Liver (tissue), 8 donors: ENCODE measurements at regions not wholly inside any gene's neighbourhood (a gene's known extent, or its start where the extent isn't known, plus 50 kb on each side); places are given as distances from the start of the nearest gene placed in this dataset.

Source experiments
- DNase-seq: peaks from one replicate; pipeline ENCODE4 v3.0.0-alpha.2; 2017; ENCODE audit warnings: low spot score
- H3K27ac ChIP-seq, 2 donors: one replicate each; pipeline ENCODE4 v1.7.0; 2013; ENCODE audit warnings: inconsistent platforms in 2 of 2, low read length in 2 of 2, control low read depth in 1 of 2, low read depth in 1 of 2, mild to moderate bottlenecking in 1 of 2
- H3K27me3 ChIP-seq, 4 donors: one replicate each; pipeline versions ENCODE4 v1.6.1 to v1.7.0; 2013; ENCODE audit warnings: low read length in 3 of 4, inconsistent platforms in 1 of 4, mild to moderate bottlenecking in 1 of 4, moderate library complexity in 1 of 4; ENCODE audit not compliant: control insufficient read depth in 4 of 4, insufficient read depth in 4 of 4
- H3K36me3 ChIP-seq, 4 donors: one replicate each; pipeline versions ENCODE4 v1.6.1 to v1.7.0; 2013; ENCODE audit warnings: low read length in 3 of 4, mild to moderate bottlenecking in 3 of 4, low read depth in 1 of 4, moderate library complexity in 1 of 4; ENCODE audit not compliant: control insufficient read depth in 4 of 4, insufficient read depth in 3 of 4
- H3K4me1 ChIP-seq, 4 donors: one replicate each; pipeline versions ENCODE4 v1.6.1 to v1.7.0; 2013; ENCODE audit warnings: low read length in 3 of 4, mild to moderate bottlenecking in 3 of 4, moderate library complexity in 1 of 4; ENCODE audit not compliant: control insufficient read depth in 4 of 4, insufficient read depth in 4 of 4
- H3K4me3 ChIP-seq, 3 donors: one replicate each; pipeline versions ENCODE4 v1.6.1 to v1.7.0; 2013; ENCODE audit warnings: low read length in 3 of 3, control low read depth in 1 of 3, low read depth in 1 of 3, mild to moderate bottlenecking in 1 of 3
- H3K9ac ChIP-seq, 2 donors: one replicate each; pipeline ENCODE4 v1.7.0; 2013; ENCODE audit warnings: low read length in 2 of 2, mild to moderate bottlenecking in 2 of 2, moderate library complexity in 2 of 2, control low read depth in 1 of 2, low read depth in 1 of 2
- H3K9me3 ChIP-seq, 4 donors: one replicate each; pipeline versions ENCODE4 v1.6.1 to v1.7.0; 2013; ENCODE audit warnings: low read length in 3 of 4; ENCODE audit not compliant: control insufficient read depth in 4 of 4
- ATF3 ChIP-seq: IDR thresholded peaks from 2 replicates; pipeline ENCODE4 v1.6.1; 2016; ENCODE audit warnings: antibody characterized with exemption
- EGR1 ChIP-seq, 2 donors: IDR thresholded peaks; 2 replicates each; pipeline ENCODE4 v1.6.1; 2016 to 2018; ENCODE audit warnings: antibody characterized with exemption in 2 of 2, low read depth in 2 of 2
- FOXA1 ChIP-seq: IDR thresholded peaks from 2 replicates; pipeline ENCODE4 v1.6.1; 2016; ENCODE audit warnings: antibody characterized with exemption
- FOXA2 ChIP-seq: IDR thresholded peaks from 2 replicates; pipeline ENCODE4 v1.6.1; 2016; ENCODE audit warnings: antibody characterized with exemption
- GABPA ChIP-seq, 2 donors: IDR thresholded peaks in 1 of 2; conservative IDR thresholded peaks in 1 of 2; 2 replicates each; pipeline ENCODE4 v1.6.1; 2016; ENCODE audit warnings: antibody characterized with exemption in 2 of 2, mild to moderate bottlenecking in 1 of 2, moderate library complexity in 1 of 2
- HNF4A ChIP-seq, 2 donors: conservative IDR thresholded peaks; 2 replicates each; pipeline ENCODE4 v1.6.1; 2016; ENCODE audit warnings: antibody characterized with exemption in 2 of 2, mild to moderate bottlenecking in 2 of 2
- HNF4G ChIP-seq: IDR thresholded peaks from 2 replicates; pipeline ENCODE4 v1.6.1; 2016; ENCODE audit warnings: antibody characterized with exemption
- JUND ChIP-seq, 2 donors: IDR thresholded peaks; 2 replicates each; pipeline ENCODE4 v1.6.1; 2016; ENCODE audit warnings: antibody characterized with exemption in 2 of 2
- MAX ChIP-seq: IDR thresholded peaks from 2 replicates; pipeline ENCODE4 v1.6.1; 2016; ENCODE audit warnings: antibody characterized with exemption
- NR2F2 ChIP-seq: IDR thresholded peaks from 2 replicates; pipeline ENCODE4 v1.6.1; 2016; ENCODE audit warnings: antibody characterized with exemption
- RAD21 ChIP-seq, 2 donors: IDR thresholded peaks; 2 replicates each; pipeline ENCODE4 v1.6.1; 2016; ENCODE audit warnings: antibody characterized with exemption in 2 of 2, mild to moderate bottlenecking in 2 of 2
- REST ChIP-seq: IDR thresholded peaks from 2 replicates; pipeline ENCODE4 v1.6.1; 2016; ENCODE audit warnings: antibody characterized with exemption, mild to moderate bottlenecking
- RXRA ChIP-seq, 2 donors: IDR thresholded peaks; 2 replicates each; pipeline ENCODE4 v1.6.1; 2017 to 2018; ENCODE audit warnings: antibody characterized with exemption in 2 of 2, mild to moderate bottlenecking in 1 of 2
- SP1 ChIP-seq: IDR thresholded peaks from 2 replicates; pipeline ENCODE4 v1.6.1; 2018; ENCODE audit warnings: antibody characterized with exemption, mild to moderate bottlenecking
- TAF1 ChIP-seq: conservative IDR thresholded peaks from 2 replicates; pipeline ENCODE4 v1.6.1; 2016; ENCODE audit warnings: antibody characterized with exemption, mild to moderate bottlenecking
- YY1 ChIP-seq: IDR thresholded peaks from 2 replicates; pipeline ENCODE4 v1.6.1; 2016; ENCODE audit warnings: antibody characterized with exemption, mild to moderate bottlenecking
- WGBS: extraction: QIAGEN DNeasy Blood & Tissue Kit; methylation state at CpG from one replicate; pipeline ENCODE4 v1.1.7; 2013; 5-methylcytosine and 5-hydroxymethylcytosine counted together
- TF ChIP-seq, protein P1 (sequence below): fragments of 150-350 bp; IDR thresholded peaks from 2 replicates; pipeline ENCODE4 v1.5.1; 2017; ENCODE audit warnings: improper control_type of control experiment, low read depth, low read length; ENCODE audit not compliant: missing input control
- TF ChIP-seq, protein P2 (sequence below): IDR thresholded peaks from 2 replicates; pipeline ENCODE4 v1.6.1; 2016; ENCODE audit warnings: antibody characterized with exemption
- donor health status: healthy.
- donor health status: healthy.
- donor health status: healthy.
- donor health status: healthy.
- donor health status: healthy.

- no peak for DNase-seq
- peaks cover 6 to 38% (median 28%) of the 10 kb centered on the region in 4 donors for H3K4me1 ChIP-seq
- H3K9me3 ChIP-seq, result no peaks in the 10 kb centered on the region
- H3K27ac ChIP-seq, result no peak overlapping the region
- no peaks in the 10 kb centered on the region for H3K27me3 ChIP-seq
- 92% methylated on average over 7 of the region's 7 CpGs for WGBS
- no peaks in the 10 kb centered on the region for H3K36me3 ChIP-seq
- no peak for TF ChIP-seq SP1
- no peak for TF ChIP-seq EGR1 (IDR thresholded peaks at IDR 0.05; ENCODE audit: low read depth in 2 of 2)
- TF ChIP-seq ATF3, result no peak
- TF ChIP-seq HNF4A (conservative IDR thresholded peaks at IDR 0.05), result no peak
- TF ChIP-seq REST, result no peak
- TF ChIP-seq YY1, result no peak
- no peak for TF ChIP-seq GABPA (IDR thresholded peaks at IDR 0.05 in 1 of 2, conservative IDR thresholded peaks at IDR 0.05 in 1 of 2)
- TF ChIP-seq TAF1, result no peak
- TF ChIP-seq, protein P1, sequence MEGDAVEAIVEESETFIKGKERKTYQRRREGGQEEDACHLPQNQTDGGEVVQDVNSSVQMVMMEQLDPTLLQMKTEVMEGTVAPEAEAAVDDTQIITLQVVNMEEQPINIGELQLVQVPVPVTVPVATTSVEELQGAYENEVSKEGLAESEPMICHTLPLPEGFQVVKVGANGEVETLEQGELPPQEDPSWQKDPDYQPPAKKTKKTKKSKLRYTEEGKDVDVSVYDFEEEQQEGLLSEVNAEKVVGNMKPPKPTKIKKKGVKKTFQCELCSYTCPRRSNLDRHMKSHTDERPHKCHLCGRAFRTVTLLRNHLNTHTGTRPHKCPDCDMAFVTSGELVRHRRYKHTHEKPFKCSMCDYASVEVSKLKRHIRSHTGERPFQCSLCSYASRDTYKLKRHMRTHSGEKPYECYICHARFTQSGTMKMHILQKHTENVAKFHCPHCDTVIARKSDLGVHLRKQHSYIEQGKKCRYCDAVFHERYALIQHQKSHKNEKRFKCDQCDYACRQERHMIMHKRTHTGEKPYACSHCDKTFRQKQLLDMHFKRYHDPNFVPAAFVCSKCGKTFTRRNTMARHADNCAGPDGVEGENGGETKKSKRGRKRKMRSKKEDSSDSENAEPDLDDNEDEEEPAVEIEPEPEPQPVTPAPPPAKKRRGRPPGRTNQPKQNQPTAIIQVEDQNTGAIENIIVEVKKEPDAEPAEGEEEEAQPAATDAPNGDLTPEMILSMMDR, result no peak
- no peak for TF ChIP-seq RXRA (IDR thresholded peaks at IDR 0.05)
- TF ChIP-seq HNF4G, result no peak
- TF ChIP-seq NR2F2, result no peak
- no peak for TF ChIP-seq MAX
- TF ChIP-seq FOXA2, result no peak
- TF ChIP-seq, protein P2, sequence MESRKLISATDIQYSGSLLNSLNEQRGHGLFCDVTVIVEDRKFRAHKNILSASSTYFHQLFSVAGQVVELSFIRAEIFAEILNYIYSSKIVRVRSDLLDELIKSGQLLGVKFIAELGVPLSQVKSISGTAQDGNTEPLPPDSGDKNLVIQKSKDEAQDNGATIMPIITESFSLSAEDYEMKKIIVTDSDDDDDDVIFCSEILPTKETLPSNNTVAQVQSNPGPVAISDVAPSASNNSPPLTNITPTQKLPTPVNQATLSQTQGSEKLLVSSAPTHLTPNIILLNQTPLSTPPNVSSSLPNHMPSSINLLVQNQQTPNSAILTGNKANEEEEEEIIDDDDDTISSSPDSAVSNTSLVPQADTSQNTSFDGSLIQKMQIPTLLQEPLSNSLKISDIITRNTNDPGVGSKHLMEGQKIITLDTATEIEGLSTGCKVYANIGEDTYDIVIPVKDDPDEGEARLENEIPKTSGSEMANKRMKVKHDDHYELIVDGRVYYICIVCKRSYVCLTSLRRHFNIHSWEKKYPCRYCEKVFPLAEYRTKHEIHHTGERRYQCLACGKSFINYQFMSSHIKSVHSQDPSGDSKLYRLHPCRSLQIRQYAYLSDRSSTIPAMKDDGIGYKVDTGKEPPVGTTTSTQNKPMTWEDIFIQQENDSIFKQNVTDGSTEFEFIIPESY, result no peak
- TF ChIP-seq FOXA1, result no peak
- TF ChIP-seq JUND (IDR thresholded peaks at IDR 0.05), result no peak
- no peak for TF ChIP-seq RAD21 (IDR thresholded peaks at IDR 0.05)
- no peak overlapping the region for H3K9ac ChIP-seq
- no peak overlapping the region for H3K4me3 ChIP-seq
Measured at GRCh38 chr20:50251992-50252511, 61.4 kb downstream of the CEBPB start.
